Coronary artery (tissue), 2 donors: ENCODE measurements at regions not wholly inside any gene's neighbourhood (a gene's known extent, or its start where the extent isn't known, plus 50 kb on each side); places are given as distances from the start of the nearest gene placed in this dataset.

Source experiments
- DNase-seq: peaks from one replicate; pipeline ENCODE4 v3.0.0-alpha.2; 2017; ENCODE audit warnings: low spot score
- H3K27ac ChIP-seq, 2 donors: fragments of 200-600 bp; sonication (generic); one replicate each; pipeline ENCODE4 v1.5.1; 2016 to 2019
- H3K4me3 ChIP-seq: fragments of 200-600 bp; sonication (generic); 2 replicates; pipeline ENCODE4 v1.5.1; 2016; ENCODE audit warnings: mild to moderate bottlenecking, moderate library complexity
- TF ChIP-seq, protein P1 (sequence below): fragments of 200-600 bp; sonication (generic); IDR thresholded peaks from one replicate; pipeline ENCODE4 v1.5.1; 2019; ENCODE audit warnings: antibody characterized with exemption

DNA sequence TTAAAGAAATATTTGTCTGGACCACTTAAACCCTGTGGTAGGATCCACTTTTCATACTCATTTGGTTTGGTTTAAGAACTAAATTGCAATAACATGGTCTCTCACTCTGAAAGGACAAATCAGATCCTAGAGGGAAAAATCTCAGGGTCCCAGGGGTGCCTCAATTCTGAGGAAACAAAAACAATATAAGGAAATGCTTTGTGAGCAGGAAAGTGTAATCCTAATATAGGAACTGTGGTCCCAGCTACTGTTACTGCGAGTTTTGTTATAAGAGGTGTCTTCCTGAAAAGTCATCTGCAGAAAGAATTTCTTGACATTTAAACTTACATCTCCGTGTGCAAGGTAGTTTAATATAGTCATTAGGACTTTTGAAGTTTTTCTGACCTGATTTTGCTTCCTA, 420.1 kb upstream of the LCORL start:
- no peak overlapping the region for H3K4me3 ChIP-seq
- no peak for DNase-seq
- H3K27ac ChIP-seq: no peak overlapping the region
- TF ChIP-seq, protein P1, sequence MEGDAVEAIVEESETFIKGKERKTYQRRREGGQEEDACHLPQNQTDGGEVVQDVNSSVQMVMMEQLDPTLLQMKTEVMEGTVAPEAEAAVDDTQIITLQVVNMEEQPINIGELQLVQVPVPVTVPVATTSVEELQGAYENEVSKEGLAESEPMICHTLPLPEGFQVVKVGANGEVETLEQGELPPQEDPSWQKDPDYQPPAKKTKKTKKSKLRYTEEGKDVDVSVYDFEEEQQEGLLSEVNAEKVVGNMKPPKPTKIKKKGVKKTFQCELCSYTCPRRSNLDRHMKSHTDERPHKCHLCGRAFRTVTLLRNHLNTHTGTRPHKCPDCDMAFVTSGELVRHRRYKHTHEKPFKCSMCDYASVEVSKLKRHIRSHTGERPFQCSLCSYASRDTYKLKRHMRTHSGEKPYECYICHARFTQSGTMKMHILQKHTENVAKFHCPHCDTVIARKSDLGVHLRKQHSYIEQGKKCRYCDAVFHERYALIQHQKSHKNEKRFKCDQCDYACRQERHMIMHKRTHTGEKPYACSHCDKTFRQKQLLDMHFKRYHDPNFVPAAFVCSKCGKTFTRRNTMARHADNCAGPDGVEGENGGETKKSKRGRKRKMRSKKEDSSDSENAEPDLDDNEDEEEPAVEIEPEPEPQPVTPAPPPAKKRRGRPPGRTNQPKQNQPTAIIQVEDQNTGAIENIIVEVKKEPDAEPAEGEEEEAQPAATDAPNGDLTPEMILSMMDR: no peak

DNA sequence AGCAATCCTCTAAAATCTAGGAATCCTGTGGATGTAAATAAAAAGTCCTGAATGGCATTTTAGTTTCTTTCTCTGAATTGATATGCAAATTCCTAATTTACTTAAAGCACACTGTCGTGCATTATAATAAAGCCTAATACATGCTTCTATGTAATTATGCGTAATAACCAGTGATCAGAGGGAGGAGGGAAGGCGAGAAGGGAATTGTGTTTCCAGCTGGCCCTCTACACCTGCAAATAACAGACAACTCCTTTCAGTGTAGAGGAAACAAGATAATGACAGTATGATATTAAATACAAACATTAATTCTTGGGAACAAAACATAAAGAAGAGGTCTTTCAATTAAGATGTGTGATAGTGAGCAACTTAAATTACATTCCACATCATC, 419.6 kb upstream of the LCORL start:
- H3K4me3 ChIP-seq: no peak overlapping the region
- TF ChIP-seq, protein P1: no peak
- H3K27ac ChIP-seq: no peak overlapping the region
- DNase-seq: no peak

GRCh38 chr4:18440527-18441202, 419.1 kb upstream of the LCORL start:
- TF ChIP-seq, protein P1: no peak
- Histone ChIP-seq H3K27ac (no peak overlapping the region), H3K4me3 (no peak overlapping the region)
- no peak for DNase-seq

DNA sequence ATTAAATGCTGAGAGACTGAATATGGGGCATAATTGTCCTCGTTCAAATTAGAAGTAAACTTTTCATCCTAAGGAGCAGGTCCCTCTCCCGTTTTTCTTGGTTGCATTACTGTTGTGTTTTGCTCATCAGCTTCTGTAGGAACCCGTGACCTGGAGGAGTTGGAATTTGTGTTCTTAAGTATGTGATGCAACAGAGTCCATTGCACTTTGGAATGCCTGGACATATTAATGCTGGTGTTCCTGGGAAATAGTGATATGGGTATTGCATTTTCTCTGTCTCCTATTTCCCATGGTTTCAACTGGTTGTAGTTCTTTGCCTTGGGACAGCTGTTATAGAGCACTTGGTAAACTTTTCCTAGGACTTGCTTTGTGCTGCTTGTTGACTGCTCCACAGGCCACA, 417.8 kb upstream of the LCORL start:
- DNase-seq: no peak
- TF ChIP-seq, protein P1: no peak
- Histone ChIP-seq H3K4me3 (no peak overlapping the region), H3K27ac (no peak overlapping the region)

- Histone ChIP-seq H3K4me3 (no peak overlapping the region), H3K27ac (no peak overlapping the region)
- DNase-seq: no peak
- TF ChIP-seq, protein P1: no peak
Measured at GRCh38 chr4:18435781-18436180, 414.2 kb upstream of the LCORL start.

- TF ChIP-seq, protein P1: no peak
- H3K27ac ChIP-seq: no peak overlapping the region
- DNase-seq: no peak
- no peak overlapping the region for H3K4me3 ChIP-seq
Measured at GRCh38 chr4:18422685-18423084, 401.1 kb upstream of the LCORL start.

GRCh38 chr4:18421519-18421918, 400.0 kb upstream of the LCORL start:
- H3K4me3 ChIP-seq: no peak overlapping the region
- no peak overlapping the region for H3K27ac ChIP-seq
- TF ChIP-seq, protein P1: no peak
- no peak for DNase-seq
